GM21360 (cell line): ENCODE measurements at regions not wholly inside any gene's neighbourhood (a gene's known extent, or its start where the extent isn't known, plus 50 kb on each side); places are given as distances from the start of the nearest gene placed in this dataset.

ENCODE experiments used
- ATAC-seq: cut with Tn5 transposase; IDR thresholded peaks from one replicate; pipeline ENCODE4 v1.9.1; 2021; ENCODE audit warnings: mild to moderate bottlenecking, moderate library complexity; ENCODE audit not compliant: unreplicated experiment

DNA sequence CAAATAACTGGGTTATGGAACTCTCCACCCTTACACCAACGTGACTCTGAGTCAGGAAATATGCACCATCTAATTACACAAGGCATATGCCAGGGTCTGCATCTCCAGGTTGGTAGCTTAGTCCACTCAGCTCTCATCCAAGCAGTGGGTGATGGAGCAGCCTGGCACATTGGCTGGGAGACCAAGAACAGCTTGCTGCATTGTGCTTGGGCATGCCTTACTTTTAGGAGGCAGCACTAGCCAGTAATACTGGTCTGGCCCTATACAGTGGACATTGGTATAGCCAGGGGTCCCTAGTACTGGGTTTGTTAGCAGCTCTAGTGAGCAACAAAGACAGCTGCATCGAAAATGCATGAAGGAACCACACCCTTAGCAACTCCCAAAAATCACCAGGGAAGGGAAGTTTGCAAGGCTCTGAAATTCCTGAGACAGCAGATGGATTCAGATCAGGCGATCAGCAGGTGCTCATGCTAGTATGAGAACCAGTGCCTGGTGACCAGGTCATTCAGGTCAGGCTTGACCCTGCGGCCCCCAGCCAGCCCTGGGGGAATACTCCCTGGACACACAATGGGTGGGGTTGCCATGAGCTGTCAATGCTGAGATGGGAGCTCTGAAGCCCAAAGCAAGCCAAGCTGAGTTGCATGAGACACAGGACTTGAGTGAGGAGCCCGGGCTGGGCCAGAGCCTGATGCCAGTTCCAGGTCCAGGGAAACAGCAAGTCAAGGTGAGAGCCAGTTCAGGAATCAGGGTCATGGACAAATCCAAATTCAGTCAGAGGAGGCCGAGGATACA is 217.9 kb upstream of the ZMIZ1 start:
- ATAC-seq: no peak

DNA sequence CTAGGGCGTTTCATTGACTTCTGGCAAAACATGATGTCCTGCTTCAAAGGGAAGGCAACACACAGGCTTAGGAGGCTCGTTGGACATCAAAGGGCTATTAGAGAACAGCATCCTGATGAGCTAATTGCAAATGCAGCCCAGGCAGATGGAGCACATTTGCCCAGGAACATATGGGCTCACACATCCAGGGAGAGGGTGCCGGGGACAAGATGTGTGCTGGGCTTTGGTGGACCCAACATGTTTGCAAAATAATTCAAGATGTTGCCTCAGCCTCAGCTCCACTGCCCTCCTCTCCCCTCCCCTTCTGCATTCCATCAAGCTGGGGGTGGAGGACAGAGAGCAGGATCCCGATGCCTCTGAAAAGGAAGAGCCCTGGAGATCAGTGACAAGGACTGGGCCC is 217.1 kb upstream of the ZMIZ1 start:
- ATAC-seq: no peak

DNA sequence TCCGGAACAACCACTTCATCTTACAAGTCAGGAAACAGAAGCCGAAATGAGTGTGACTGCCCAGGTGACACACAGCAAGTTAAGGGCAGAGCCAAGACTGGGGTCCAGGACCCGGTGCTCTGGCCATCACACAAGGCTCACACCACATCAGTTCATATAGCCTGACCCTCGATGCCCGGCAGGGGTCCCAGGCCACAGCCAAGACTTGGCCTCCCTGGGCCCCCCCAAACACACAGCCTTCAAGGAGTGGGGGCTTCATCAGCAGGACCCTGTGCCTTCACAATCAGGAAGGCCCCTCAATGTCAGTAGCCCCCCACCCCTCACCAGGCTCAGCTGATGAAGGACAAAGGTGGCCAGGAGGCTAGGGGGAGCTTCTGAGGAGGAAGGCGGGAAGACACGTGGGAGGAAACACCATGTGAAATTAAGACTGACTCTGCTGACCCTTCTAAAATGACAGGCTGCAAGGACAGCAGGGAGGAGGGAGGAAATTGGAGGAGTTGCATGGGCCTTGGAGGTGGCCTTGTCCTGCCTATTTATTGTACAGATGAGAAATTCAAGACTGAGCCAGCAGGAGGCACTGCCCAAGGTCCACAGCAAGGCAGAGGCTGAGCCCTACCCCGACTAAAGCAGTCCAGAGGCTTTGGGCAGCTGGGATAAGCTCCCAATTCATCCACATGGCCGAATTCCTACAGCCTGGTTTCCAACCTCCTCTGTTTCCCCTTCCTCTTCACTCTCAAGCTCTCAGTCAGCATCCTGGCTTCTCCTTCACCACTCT is 216.1 kb upstream of the ZMIZ1 start:
- ATAC-seq: no peak

DNA sequence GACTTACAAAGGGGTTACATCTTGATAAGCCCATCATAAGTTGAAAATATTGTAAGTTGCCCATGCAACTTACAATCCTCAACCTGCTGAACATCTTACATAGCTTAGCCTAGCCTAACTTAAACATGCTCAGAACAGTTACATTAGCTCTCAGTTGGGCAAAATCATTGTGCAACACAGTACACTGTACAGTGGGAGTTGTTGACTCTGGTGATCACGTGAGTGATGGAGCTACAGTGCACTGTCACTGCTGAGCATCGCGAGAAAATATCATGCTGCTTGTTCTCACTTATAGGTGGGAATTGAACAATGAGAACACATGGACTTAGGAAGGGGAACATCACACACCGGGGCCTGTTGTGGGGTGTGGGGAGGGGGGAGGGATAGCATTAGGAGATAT is 214.9 kb upstream of the ZMIZ1 start:
- no peak for ATAC-seq

DNA sequence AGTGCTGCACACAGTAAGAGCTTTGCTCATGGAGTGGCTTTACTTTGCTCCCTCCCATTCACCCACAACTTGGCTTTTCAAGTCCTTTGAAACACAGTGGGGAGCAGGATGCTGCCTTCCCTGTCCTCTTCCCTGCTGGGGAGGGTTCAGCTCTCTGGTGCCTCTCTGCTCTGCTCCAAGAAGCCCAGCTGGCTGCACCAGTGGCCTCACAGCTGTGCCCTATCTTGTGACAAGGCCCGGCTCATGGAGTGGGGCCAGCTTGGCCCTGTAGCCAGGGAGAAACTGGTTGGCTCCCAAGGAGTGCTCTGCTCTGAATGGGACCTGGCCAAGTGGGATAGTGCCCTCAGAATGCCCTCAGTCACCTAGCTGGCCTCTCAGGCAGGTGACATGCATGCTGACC is 212.3 kb upstream of the ZMIZ1 start:
- ATAC-seq: no peak

DNA sequence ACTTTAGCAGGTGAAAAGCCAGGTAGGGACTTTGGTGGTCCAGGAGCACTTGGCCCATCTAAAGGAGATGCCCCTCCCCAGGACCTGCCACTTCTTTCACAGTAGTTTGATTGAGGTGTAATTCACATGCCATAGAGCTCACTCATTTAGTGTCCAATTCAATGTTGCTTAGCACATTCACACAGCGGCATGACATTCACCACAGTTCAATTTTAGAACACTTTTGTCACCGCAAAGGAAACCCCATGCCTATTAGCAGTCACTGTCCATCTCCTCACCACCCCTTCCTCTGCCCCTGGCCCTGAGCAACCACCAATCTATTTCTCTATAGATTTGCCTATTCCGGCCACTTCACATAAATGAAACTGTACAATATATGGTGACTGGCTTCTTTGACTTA is 211.6 kb upstream of the ZMIZ1 start:
- no peak for ATAC-seq

DNA sequence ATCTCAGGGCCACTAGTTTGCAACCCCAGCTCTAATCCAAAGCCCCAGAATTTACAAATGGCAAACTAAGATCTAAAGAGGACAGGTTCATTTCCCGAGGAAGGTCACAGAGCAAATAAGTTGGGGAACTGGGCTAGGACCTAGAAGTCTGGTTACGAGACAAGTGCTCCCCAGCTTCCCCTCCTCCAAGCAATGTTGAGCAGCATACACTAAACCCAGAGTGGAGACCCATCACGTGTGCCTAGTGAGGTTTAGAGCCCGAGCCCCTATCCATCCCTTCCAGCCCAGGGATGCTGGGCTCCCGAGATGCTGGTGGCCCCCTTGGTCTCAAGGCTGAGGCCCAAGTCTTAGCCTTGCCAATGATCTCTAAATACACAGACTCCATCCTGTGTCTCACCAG is 209.5 kb upstream of the ZMIZ1 start:
- no peak for ATAC-seq

DNA sequence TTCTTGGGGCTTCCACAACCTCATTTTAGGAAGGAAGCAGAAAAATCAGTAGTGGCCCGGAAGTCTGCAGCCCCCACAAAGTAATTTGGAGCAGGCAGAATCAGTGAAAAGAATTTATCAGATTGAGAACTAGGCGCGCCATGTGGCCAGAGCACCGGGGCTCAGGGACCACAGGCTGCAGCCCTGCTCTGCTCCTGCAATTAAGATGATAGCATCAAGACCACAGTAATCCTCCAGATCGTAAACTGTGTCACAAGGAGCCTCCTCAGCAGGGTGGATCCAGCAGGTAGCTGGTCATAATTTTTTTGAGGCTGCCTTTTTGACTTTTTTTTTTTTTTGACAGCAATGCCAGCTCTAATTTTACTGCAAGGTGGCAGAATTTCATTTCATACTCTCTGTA is 209.0 kb upstream of the ZMIZ1 start:
- ATAC-seq: no peak

DNA sequence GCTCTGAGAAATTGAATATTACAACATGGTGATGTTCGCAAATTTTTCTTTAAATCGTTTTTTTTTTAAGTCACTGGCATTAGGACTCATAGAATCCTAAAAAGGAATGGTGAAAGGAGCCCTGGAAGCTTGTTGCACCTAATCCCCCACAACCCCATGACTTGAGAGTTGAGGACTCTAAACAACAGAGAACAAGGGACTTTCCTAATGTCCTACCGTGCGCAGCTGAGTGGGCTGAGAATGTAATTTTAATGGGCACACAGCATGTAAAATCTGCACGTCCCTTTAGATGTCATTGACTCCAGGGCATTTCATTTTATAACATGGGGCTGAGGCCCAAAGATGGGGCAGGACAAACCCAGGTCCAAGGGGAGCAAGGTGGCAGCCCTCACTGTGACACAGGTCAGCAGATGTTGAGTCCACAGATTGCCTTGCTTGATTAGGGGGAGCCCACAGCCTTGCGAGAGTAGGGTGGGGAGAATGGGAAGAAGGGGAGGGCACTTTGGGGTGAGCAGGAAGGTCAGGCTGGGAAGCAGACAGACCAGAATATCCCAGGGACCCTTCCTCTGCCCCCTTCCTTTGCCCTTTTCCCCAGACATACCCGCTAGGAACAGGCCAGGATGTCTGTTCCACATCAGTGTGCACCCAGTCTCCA is 208.4 kb upstream of the ZMIZ1 start:
- ATAC-seq: no peak

DNA sequence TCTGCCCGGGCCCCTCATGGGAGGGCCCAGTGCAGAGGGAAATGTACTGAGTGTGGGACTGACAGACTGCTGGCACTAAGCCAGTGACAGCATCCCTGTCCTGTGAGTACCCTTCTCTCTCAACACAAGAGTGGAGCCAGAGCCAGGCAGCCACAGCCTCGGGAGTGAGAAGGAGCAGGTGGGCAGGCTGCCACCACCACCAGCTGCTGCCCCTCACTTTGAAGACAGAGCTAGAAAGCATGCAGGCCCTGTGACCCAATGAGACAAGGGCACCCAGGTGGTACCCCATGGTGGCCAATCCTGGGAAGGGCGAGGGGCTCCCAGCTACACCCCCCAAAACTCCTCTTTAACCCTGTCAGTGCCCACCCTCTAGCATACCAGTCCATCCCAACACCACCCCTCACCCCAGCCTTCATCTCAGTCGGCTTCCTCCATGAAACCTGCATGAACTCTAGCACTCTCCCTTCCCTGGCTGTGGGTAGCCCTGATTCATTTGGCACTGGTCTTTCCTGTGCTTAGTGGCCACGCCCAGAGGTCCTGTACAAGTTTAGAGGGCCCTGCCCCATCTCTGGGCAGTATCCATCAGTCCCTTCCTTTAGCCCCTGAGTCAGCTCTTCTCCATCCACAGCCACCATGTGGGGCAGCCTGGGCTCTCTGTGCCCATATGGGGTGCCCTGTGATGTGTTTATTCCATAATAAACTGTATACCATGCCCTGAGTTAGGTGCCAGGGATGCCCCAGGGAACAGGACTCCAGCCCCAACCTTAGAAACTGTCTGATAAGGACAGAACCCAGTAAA is 207.0 kb upstream of the ZMIZ1 start:
- ATAC-seq: no peak

DNA sequence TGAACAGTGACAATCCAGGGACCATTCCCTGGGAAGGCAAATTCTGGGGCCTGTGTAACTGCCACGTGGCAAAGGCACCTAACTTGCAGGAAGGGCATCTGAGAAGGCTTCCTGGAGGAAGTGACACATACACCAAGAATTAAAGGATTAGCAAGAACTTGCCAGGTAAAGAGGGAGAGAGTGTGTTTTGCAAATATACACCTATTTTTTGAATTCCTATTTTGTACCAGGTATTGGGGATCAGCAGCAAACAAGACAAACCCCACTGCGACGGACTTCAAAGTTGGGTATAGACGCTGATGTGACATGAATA is 206.5 kb upstream of the ZMIZ1 start:
- no peak for ATAC-seq

DNA sequence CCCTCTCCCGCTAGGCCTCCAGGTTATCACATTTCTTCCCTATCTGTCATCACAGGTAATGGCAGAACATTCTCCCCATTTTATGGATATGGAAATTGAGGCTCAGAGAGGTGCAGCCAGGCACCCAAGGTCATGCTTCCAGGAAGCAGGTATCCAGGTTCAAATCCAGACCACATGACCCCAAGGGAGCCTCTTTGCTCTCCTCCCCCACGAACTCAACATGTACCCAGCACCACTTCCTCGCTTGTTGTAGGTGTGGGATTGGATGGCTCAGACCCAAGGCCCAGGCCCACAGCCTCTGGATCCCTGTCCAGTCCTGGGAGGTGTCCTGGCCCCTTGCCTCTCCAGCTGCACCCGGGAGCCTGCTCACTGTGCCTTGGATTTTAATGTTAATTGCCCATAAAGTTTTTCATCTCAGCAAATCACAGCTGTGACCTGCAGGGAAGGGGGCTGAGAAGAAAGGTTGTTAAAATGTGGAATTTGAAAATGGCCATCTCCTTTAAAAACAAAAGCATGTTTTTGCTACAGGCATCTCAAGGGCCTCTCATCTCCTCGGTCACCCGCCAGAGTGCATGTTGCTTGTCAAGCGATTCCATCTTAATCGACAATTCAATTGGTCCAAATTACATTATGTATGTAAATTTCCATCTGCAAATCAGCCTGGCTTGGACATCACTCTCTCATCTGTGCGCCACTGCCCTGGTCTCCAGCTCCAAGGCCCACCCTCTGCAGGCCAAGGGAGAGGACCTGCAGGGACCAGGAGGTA is 205.4 kb upstream of the ZMIZ1 start:
- no peak for ATAC-seq

DNA sequence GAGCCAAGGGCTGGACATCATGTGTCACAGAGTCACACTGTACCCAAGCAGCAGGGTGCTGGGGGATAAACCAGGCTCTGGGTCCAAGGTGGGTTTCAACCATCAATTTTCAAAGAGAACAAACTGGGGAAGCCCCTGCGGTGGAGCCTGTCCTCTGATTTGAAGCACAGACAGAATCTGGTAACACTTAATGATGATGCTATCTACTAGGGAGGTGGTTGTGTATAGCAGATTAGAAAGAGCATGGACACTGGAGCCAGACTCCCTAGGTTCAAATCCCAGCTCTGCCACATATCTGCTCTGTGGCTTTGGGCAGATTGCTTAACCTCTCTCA is 204.9 kb upstream of the ZMIZ1 start:
- ATAC-seq: no peak

DNA sequence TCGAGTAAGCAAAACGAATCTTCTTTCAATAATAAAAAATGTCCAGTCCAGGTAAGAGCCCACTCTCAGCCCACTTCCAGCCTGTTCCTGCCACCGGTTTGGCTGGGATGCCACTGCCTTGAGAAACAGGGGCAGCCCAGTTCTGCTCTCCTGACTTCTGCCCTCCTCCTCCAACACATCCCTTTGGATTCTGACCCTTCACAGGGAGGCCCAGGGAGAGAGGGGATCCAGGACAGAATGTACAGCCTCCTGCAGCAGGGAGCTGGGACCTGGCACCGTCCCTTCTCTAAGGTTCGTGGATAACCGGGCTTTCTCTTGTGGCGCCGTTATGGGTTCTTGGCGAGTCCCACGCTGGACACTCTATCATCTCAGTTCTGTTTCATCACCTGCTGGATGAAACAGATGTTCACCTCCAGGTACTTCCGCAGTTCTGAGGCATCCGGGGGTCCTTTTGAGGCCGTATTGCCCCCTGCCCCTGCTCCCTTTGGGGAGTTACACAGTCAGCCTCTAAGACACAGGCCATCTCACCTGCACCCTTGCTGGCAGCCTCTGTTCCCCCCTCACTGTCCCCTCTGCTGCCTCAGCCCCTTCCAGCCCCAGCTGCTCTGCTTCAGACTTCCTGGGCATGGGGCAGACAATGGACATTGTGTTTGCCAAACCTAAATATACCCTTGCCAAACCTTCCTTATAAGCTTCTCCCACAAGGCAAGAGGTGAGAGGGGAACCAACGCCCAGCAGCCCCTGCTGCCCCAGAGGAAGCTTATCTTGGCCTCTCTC is 203.8 kb upstream of the ZMIZ1 start:
- no peak for ATAC-seq

DNA sequence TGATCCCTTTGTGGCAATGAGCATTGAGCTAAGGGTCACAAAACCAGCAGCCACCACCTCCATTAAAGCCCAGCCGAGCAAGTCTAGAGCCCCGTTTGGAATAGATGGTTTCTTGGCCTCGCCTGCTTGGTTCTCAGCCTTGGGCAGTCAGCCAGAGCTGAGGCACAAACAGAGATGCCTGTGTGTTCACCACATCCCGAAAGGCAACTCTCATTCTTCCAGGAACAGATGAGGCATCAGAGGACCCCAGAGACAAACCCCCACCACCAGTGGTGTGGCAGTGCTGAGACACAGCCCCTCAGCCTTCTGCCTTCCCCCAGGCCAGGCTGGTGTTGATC is 203.3 kb upstream of the ZMIZ1 start:
- no peak for ATAC-seq

DNA sequence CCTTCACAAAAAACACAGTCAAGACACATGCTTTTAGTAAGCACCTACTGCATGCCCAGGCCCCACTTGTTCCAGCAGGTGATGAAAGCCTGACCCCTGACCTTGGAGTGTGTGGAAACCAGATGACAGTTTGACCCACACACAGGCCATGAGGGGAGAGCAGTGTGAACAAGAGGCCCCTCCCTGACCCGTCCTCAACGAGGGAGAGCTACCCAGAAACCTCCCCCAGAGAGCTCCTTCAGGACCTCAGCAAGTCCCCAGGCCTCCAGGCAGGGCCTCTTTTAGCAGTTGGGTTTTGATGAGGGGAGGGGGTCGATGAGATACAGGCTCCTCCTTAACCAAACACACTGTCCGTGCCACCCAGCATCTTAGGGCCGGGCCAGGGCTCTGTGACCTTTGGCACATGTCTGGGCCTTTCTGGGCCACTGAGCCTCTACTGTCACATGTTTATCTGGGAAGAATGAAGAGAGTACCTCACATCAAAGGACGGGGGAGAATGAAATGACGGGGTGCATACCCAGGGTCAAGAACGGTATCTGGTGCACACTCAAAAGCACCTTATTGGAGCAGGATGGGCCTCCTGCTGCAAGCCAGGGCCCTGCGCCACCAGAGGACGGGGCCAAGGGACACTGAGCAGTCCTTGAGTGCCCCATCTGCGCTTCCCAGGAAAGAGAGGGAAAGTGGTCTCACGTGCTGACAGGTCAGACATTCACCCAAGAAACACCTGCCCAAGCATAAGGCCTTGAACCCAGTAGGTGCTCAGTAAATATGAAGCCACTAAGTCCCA is 202.6 kb upstream of the ZMIZ1 start:
- no peak for ATAC-seq

DNA sequence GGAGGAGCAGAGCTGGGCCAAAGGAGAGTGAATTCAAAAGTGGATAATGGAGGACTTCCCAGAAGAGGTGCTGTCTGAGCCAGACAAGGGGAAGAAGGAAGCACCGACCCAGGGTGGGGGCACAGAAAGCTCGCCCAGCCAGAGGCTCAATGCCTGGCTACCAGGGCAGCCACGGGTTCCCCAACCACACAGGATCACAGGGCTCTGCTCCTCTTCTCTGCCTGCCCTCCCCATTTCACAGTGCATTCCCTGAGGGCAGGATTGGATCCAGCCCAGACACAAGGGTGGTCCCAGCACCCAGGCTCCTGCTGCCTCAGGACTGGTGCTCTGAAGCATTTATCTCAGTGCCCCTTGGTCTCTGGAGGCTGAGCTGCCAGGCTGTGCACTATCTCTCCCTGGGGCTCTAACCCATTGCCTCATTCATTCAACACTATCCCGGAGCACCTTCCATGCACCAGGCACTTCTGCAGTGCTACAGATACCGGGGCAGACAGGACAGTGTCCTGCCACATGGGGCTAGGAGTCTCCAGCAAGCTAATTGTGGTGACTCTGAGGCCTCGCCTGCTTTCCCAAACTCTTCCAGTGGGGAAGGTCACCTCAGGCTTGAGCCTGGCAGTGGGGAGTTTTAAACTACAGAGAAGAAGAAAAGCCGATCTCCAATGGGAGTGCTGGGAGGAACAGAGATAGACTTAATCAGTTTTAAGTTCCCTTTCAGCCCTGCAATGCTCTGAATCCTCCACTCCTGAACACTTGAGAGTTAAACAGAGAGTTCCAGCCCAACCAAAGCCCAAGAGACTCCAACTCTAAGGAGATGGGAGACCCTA is 201.8 kb upstream of the ZMIZ1 start:
- no peak for ATAC-seq

DNA sequence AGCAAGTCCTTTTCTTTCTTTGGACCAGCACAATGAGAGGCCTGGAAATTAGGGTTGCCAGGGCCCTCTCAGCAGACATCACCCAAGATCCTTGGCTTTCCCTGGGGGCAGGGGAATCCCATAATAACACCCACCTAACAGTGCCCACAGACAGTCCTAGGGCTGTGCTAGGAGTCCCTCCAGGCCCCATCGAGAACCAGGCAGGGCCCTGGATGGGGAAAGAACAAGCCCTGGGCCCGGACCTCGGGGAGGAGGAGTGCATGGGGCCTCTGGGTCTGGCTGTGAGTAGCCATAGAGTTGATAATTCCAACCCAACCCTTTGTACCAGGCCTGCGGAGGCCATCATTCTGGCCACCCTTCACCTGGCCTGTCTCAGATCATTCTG is 201.2 kb upstream of the ZMIZ1 start:
- no peak for ATAC-seq

DNA sequence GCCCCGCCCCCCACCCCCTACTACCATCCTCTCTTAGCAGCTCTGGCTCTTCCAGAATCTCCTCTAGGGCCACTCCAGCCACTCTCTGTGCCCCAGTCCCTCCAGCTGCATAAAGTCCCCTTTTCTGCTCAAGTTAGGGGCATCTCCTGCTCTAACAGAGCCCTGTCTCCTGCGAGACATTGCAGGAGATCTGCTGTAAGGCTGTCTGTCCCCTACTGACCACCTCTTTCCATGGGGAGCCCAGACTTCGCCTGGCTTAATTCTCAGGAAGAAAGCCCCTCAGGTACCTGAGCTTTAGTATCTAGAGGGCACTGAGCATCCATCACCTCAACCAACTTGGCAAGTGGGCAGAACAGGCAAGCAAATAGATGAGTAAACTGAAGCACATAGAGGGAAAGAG is 200.7 kb upstream of the ZMIZ1 start:
- ATAC-seq: no peak
